Spleen (tissue), 11 donors: ENCODE measurements at regions not wholly inside any gene's neighbourhood (a gene's known extent, or its start where the extent isn't known, plus 50 kb on each side); places are given as distances from the start of the nearest gene placed in this dataset.

ENCODE experiments used
- DNase-seq: peaks from one replicate; pipeline ENCODE4 v3.0.0-alpha.2; 2020
- H3K27ac ChIP-seq, 8 donors: fragments of 200-600 bp; sonication (generic) in 7 of 8; 1 replicate in 4 of 8; 2 replicates in 4 of 8; pipeline versions ENCODE4 v1.5.0 to v1.8.0; 2016 to 2021; ENCODE audit warnings: inconsistent platforms in 4 of 8, mild to moderate bottlenecking in 4 of 8, moderate library complexity in 1 of 8
- H3K27me3 ChIP-seq, 7 donors: fragments of 200-600 bp; sonication (generic) in 6 of 7; replicated peaks in 1 of 7; 1 replicate in 4 of 7; 2 replicates in 3 of 7; pipeline versions ENCODE4 v1.5.0 to v1.8.0; 2016 to 2021; ENCODE audit warnings: inconsistent platforms in 3 of 7, mild to moderate bottlenecking in 1 of 7
- H3K36me3 ChIP-seq, 6 donors: fragments of 200-600 bp; sonication (generic) in 5 of 6; 1 replicate in 4 of 6; 2 replicates in 2 of 6; pipeline versions ENCODE4 v1.5.0 to v1.8.0; 2016 to 2021; ENCODE audit warnings: inconsistent platforms in 2 of 6
- H3K4me1 ChIP-seq, 6 donors: fragments of 200-600 bp; sonication (generic) in 5 of 6; 1 replicate in 3 of 6; 2 replicates in 3 of 6; pipeline versions ENCODE4 v1.5.0 to v1.8.0; 2016 to 2021; ENCODE audit warnings: inconsistent platforms in 3 of 6
- H3K4me3 ChIP-seq, 8 donors: fragments of 200-600 bp; sonication (generic) in 7 of 8; 1 replicate in 4 of 8; 2 replicates in 4 of 8; pipeline versions ENCODE4 v1.5.0 to v1.8.0; 2016 to 2021; ENCODE audit warnings: inconsistent platforms in 4 of 8, mild to moderate bottlenecking in 4 of 8, moderate library complexity in 2 of 8
- H3K9me3 ChIP-seq, 8 donors: fragments of 200-600 bp; sonication (generic) in 7 of 8; 1 replicate in 4 of 8; 2 replicates in 4 of 8; pipeline versions ENCODE4 v1.5.0 to v1.8.0; 2016 to 2021; ENCODE audit warnings: inconsistent platforms in 4 of 8
- CTCF ChIP-seq, 11 experiments: fragments of 200-600 bp in 7 of 11; fragments of 450-650 bp in 4 of 11; sonication (generic) in 4 of 11; IDR thresholded peaks in 8 of 11; conservative IDR thresholded peaks in 3 of 11; 1 replicate in 7 of 11; 2 replicates in 4 of 11; pipeline versions ENCODE4 v1.4.0 to v1.8.0; 2016 to 2021; ENCODE audit warnings: antibody characterized with exemption in 11 of 11, inconsistent platforms in 4 of 11, mild to moderate bottlenecking in 1 of 11
- POLR2A ChIP-seq, 3 donors: fragments of 450-650 bp; IDR thresholded peaks; one replicate each; pipeline ENCODE4 v1.5.1; 2017; ENCODE audit warnings: antibody characterized with exemption in 3 of 3, mild to moderate bottlenecking in 1 of 3
- POLR2AphosphoS5 ChIP-seq, 3 donors: sonication (generic); formaldehyde crosslinking; IDR thresholded peaks; one replicate each; pipeline ENCODE4 v1.5.1; 2017; ENCODE audit warnings: antibody characterized with exemption in 3 of 3
- WGBS, 5 donors: extraction: QIAGEN DNeasy Blood & Tissue Kit in 3 of 5; methylation state at CpG; one replicate each; pipeline versions ENCODE4 v1.1.5 to v1.1.7; 2013 to 2018; 5-methylcytosine and 5-hydroxymethylcytosine counted together
- intact Hi-C: fragments of 100-400 bp; cut with DNase I; formaldehyde crosslinking; loops from one replicate; pipeline ENCODE4 v1.15.0; 2023; ENCODE audit warnings: low total_unique reads
- small RNA-seq, 4 donors: library from RNA; depleted of rRNA; stranded (forward); fragments of <200 nt; gene quantifications; one replicate each; pipeline ENCODE3, GENCODE V24; 2016
- donor health status: healthy with polysubstance abuse.
- donor health status: DM: no; HTN: no; CAD: no; lungs with moderate emphysema.
- donor health status: DM: no; HTN: no; CAD: no.
- donor health status: Bipolar disorder and iron deficiency.
- donor health status: healthy.
- donor health status: DM: no; HTN: no; CAD: no.
- donor health status: DM: yes; HTN: yes; CAD: no.

GRCh38 chr4:114547340-114548134 is 51.1 kb upstream of the UGT8 start:
- H3K9me3 ChIP-seq = peaks cover 0 to 33% (median 15%) of the 10 kb centered on the region in 8 donors
- no peaks in the 10 kb centered on the region for H3K4me1 ChIP-seq
- no peak overlapping the region for H3K27ac ChIP-seq
- H3K4me3 ChIP-seq = no peak overlapping the region
- intact Hi-C loops = no loop called here
- no peaks in the 10 kb centered on the region for H3K36me3 ChIP-seq
- H3K27me3 ChIP-seq = no peaks in the 10 kb centered on the region
- 61 to 82% (median 75%) methylated on average over 2 of the region's 2 CpGs for WGBS, 5 donors
- DNase-seq = no peak
- TF ChIP-seq POLR2A (IDR thresholded peaks at IDR 0.05) = no peak
- TF ChIP-seq POLR2AphosphoS5 (IDR thresholded peaks at IDR 0.05) = no peak
- no peak for TF ChIP-seq CTCF (IDR thresholded peaks at IDR 0.05 in 8 of 11, conservative IDR thresholded peaks at IDR 0.05 in 3 of 11)

Small RNA genes lying in the stretch of these regions (small RNA-seq; reads per million reads assigned to genes)
- 0 reads per million in 4 donors for gene AC093815.1
